Psoas muscle (tissue), 7 donors: ENCODE measurements at regions not wholly inside any gene's neighbourhood (a gene's known extent, or its start where the extent isn't known, plus 50 kb on each side); places are given as distances from the start of the nearest gene placed in this dataset.
"Not testable (repeated sequence)": the region's sequence is repeated elsewhere in the genome, so short reads cannot be mapped to it uniquely, and the experiment has no call there.

Source experiments
- ATAC-seq, 4 donors: fragments of 200-7000 bp; cut with Tn5 transposase; one replicate each; pipeline ENCODE4 v1.9.1; 2020; ENCODE audit warnings: moderate library complexity in 3 of 4, mild to moderate bottlenecking in 2 of 4
- DNase-seq, 2 donors: peaks; one replicate each; pipeline ENCODE4 v3.0.0-alpha.2; 2020
- H3K27ac ChIP-seq: fragments of 200-600 bp; one replicate; pipeline ENCODE4 v1.8.0; 2022
- H3K27me3 ChIP-seq, 3 donors: fragments of 200-600 bp in 1 of 3; one replicate each; pipeline versions ENCODE4 v1.6.1 to v1.8.0; 2013 to 2022; ENCODE audit warnings: low read length in 2 of 3, mild to moderate bottlenecking in 2 of 3, moderate library complexity in 1 of 3; ENCODE audit not compliant: insufficient read depth in 3 of 3
- H3K36me3 ChIP-seq, 2 donors: fragments of 200-600 bp in 1 of 2; one replicate each; pipeline versions ENCODE4 v1.6.1 to v1.8.0; 2013 to 2022; ENCODE audit warnings: low read depth in 1 of 2, mild to moderate bottlenecking in 1 of 2, moderate library complexity in 1 of 2; ENCODE audit not compliant: insufficient read depth in 1 of 2
- H3K4me1 ChIP-seq: fragments of 200-600 bp; one replicate; pipeline ENCODE4 v1.8.0; 2022
- H3K4me3 ChIP-seq: fragments of 200-600 bp; one replicate; pipeline ENCODE4 v1.8.0; 2022; ENCODE audit warnings: mild to moderate bottlenecking
- H3K9me3 ChIP-seq: fragments of 200-600 bp; one replicate; pipeline ENCODE4 v1.8.0; 2022
- CTCF ChIP-seq: fragments of 200-600 bp; IDR thresholded peaks from one replicate; pipeline ENCODE4 v1.8.0; 2022; ENCODE audit warnings: antibody characterized with exemption
- WGBS, 3 donors: extraction: QIAGEN DNeasy Blood & Tissue Kit; methylation state at CpG; one replicate each; pipeline versions ENCODE4 v1.1.6 to v1.1.7; 2013; 5-methylcytosine and 5-hydroxymethylcytosine counted together
- intact Hi-C, 2 donors: fragments of 100-400 bp; cut with DNase I; formaldehyde crosslinking; loops; one replicate each; pipeline versions ENCODE4 v1.11.0 to v1.14.2; 2022
- donor health status: healthy with polysubstance abuse.
- donor health status: DM: no; HTN: no; CAD: no; lungs with moderate emphysema.
- donor health status: Bipolar disorder and iron deficiency.
- donor health status: healthy.
- donor health status: DM: yes; HTN: yes; CAD: no.
- donor health status: DM: no; HTN: no; CAD: no.
- donor health status: DM: yes; HTN: yes; CAD: no.

DNA sequence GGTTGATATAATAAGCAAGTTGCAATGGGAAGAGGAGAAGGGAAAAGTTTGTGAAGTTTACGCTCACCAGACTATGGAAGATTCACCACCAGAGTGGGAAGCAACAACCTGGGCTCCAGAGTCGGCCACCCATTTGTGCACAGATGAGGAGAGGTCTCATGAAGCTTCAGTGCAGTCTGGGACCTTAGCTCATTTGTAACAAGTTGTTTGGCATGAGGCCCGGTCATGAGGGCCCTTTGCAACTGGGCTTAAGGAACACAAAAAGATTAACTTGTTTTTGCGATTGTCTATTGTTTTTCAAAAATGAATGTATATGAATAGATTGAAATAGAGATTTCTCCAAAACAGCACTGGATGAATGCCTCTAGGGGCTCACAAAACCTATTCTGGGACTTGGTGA, 94.2 kb downstream of the ZNF737 start:
- H3K4me3 ChIP-seq: no peak overlapping the region
- no peak for TF ChIP-seq CTCF
- no peaks in the 10 kb centered on the region for H3K27me3 ChIP-seq
- no peaks in the 10 kb centered on the region for H3K4me1 ChIP-seq
- no peak overlapping the region for H3K27ac ChIP-seq
- intact Hi-C loops: no loop called here
- no peaks in the 10 kb centered on the region for H3K9me3 ChIP-seq
- WGBS, 3 donors: 71 to 85% (median 77%) methylated on average over 4 of the region's 4 CpGs
- H3K36me3 ChIP-seq: no peaks in the 10 kb centered on the region
- DNase-seq: no peak
- ATAC-seq: no peak

DNA sequence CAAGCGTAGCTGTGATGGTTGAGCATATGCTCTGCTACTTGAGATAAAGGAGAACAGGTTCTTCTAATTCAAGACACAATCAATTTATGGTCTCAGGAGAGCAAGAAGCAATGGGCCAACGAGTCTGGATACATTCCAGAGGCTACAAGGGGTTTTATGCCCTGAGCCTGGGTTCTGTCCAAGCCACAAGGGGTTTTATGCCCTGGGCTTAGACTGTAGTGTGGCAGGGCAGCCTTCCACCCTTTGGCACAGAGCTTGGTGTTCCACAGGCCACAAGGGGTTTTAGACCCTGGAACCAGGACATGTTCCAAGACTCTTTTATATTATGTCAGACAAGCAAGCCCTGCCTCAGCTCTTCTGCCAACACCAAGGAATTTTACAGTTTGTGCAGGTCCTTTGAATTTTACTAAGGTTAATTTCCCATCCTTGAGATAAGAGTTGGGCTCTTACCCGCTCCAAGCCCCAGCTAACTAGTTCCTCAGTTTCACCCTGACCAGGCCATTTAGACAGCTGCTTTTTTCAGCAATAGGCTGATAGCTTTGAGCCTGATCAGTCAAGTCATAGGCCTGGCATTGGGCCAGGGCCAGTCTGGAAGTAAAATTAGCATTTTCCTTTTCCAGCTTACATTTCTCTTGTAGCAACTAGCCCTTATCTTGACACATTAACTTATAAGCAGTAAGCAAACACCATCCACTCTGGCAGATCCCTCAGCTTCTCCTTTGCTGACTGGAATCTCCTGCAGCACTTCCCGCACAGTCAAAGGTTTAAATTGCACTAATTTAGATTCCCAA, 95.0 kb downstream of the ZNF737 start:
- Histone ChIP-seq H3K9me3 (no peaks in the 10 kb centered on the region), H3K4me3 (no peak overlapping the region), H3K27me3 (no peaks in the 10 kb centered on the region), H3K4me1 (no peaks in the 10 kb centered on the region), H3K36me3 (no peaks in the 10 kb centered on the region), H3K27ac (no peak overlapping the region)
- intact Hi-C loops: no loop called here
- no peak for ATAC-seq
- DNase-seq: no peak
- no peak for TF ChIP-seq CTCF
- WGBS, 3 donors: 64 to 75% (median 73%) methylated on average over 4 of the region's 4 CpGs

GRCh38 chr19:20466638-20466990, 99.0 kb downstream of the ZNF737 start:
- intact Hi-C loops, H3K4me1 ChIP-seq, ATAC-seq, H3K9me3 ChIP-seq, H3K4me3 ChIP-seq, H3K27ac ChIP-seq, DNase-seq, H3K36me3 ChIP-seq, H3K27me3 ChIP-seq: not testable (repeated sequence)

DNA sequence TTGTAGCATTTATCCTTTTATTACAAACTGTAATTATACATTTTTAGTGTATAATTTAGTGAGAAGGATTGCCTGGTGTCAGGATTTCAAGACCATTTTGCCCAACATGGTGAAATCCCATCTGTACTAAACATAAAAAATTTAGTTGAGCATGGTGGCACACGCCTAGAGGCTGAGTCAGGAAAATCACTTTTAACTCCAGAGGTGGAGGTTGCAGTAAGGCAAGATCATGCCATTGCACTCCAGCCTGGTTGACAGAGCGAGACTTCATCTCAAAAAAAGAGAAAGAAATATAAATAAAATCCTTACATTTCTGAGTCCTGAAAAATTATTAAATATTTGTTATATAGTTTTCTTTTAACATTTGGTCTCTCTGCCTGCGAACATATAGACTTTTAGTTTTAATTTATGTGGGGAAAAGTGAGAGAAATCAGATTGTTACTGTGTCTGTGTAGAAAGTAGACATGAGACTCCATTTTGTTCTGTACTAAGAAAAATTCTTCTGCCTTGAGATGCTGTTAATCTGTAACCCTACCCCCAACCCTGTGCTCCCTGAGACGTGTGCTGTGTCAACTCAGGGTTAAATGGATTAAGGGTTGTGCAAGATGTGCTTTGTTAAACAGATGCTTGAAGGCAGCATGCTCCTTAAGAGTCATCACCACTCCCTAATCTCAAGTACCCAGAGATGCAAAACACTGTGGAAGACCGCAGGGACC, 99.5 kb downstream of the ZNF737 start:
- ATAC-seq, H3K27ac ChIP-seq, H3K36me3 ChIP-seq, H3K27me3 ChIP-seq, intact Hi-C loops, H3K9me3 ChIP-seq, H3K4me3 ChIP-seq, H3K4me1 ChIP-seq, DNase-seq: not testable (repeated sequence)
- 45 to 57% (median 49%) methylated on average over 5 of the region's 5 CpGs for WGBS, 3 donors

DNA sequence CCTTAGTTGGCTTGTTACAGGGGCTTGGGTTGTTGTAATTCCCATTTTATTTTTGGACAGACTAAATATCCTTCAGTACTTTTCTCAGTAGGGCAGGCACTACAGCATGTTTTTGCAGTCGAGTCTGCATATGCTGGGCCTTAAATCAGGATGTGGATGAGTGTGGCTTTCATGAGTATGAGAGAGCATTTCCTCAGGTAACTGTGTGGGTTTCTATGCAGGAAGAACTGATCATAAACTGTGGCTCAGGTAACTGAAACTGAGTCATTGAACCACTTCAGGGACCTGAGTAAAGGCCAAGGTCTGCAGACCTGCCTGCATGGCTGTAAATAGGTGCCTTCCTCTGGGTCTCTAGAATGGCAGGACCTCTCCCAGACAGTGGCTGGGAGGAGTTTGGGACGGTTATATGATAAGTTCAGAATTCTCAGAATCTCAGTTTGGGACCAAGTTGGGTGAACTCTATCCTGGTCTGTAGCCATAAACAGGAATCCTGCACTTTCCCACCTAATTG, 112.1 kb downstream of the ZNF737 start:
- Histone ChIP-seq H3K36me3 (no peaks in the 10 kb centered on the region), H3K9me3 (no peaks in the 10 kb centered on the region), H3K4me3 (no peak overlapping the region), H3K4me1 (no peaks in the 10 kb centered on the region), H3K27me3 (no peaks in the 10 kb centered on the region), H3K27ac (no peak overlapping the region)
- TF ChIP-seq CTCF: no peak
- ATAC-seq (no peak), DNase-seq (no peak)
- 60 to 79% (median 71%) methylated on average over 2 of the region's 2 CpGs for WGBS, 3 donors
- intact Hi-C loops: no loop called here
